GM12891 (cell line): ENCODE measurements at regions not wholly inside any gene's neighbourhood (a gene's known extent, or its start where the extent isn't known, plus 50 kb on each side); places are given as distances from the start of the nearest gene placed in this dataset.

Source experiments
- DNase-seq: peaks from one replicate; pipeline ENCODE4 v3.0.0; 2011; ENCODE audit warnings: low spot score; ENCODE audit not compliant: insufficient read length
- FAIRE-seq: peaks from 2 replicates; lab custom pipeline; 2011; peaks lifted over from hg19 to GRCh38; lab: Jason Lieb, UNC
- PAX5 ChIP-seq: IDR thresholded peaks from 2 replicates; pipeline ENCODE4 v1.6.1; 2011; ENCODE audit warnings: low read length, moderate library complexity, mild to moderate bottlenecking; ENCODE audit not compliant: insufficient read depth, severe bottlenecking
- POLR2A ChIP-seq: IDR thresholded peaks from 2 replicates; pipeline ENCODE4 v1.6.1; 2011; ENCODE audit warnings: low read depth, low read length, control low read depth
- POLR2AphosphoS5 ChIP-seq: IDR thresholded peaks from 2 replicates; pipeline ENCODE4 v1.6.1; 2011; ENCODE audit warnings: low read depth, low read length, control low read depth
- POU2F2 ChIP-seq: IDR thresholded peaks from 2 replicates; pipeline ENCODE4 v1.6.1; 2011; ENCODE audit warnings: low read depth, mild to moderate bottlenecking, control low read depth, low read length, moderate library complexity
- SPI1 ChIP-seq: IDR thresholded peaks from 2 replicates; pipeline ENCODE4 v1.6.1; 2011; ENCODE audit warnings: low read depth, low read length, control low read depth
- TAF1 ChIP-seq: IDR thresholded peaks from 2 replicates; pipeline ENCODE4 v1.6.1; 2011; ENCODE audit warnings: low read depth, low read length, control low read depth

GRCh38 chr5:31100781-31101310, 92.6 kb upstream of the CDH6 start:
- FAIRE-seq (no peak), DNase-seq (no peak)
- TF ChIP-seq POLR2A (no peak), PAX5 (no peak)

- DNase-seq, result no peak
- FAIRE-seq, result no peak
- TF ChIP-seq SPI1 (no peak), POU2F2 (no peak), TAF1 (no peak), POLR2AphosphoS5 (no peak), PAX5 (no peak), POLR2A (no peak)
Measured at GRCh38 chr5:31100047-31100575, 93.4 kb upstream of the CDH6 start.

DNA sequence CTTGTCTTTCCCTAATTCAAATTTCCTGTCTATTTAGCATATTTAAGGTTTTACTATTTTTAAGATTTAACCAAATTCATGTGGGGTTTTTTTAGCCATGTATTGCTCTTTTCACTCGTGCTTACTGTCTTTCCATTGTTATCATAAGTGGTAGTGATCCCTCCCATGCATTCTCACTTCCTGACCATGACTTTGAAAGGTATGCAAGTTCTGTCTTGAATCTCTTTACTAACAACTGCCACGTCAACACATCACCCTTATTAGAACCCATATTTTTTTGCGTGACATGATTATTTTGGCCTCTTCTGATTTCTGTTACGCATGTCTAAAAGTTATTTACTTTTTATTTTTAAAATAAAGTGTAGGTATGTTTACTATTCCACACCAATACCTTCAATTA, 94.7 kb upstream of the CDH6 start:
- TF ChIP-seq PAX5, result no peak
- no peak for TF ChIP-seq POLR2A
- TF ChIP-seq SPI1, result no peak
- no peak for TF ChIP-seq POU2F2
- no peak for TF ChIP-seq POLR2AphosphoS5
- TF ChIP-seq TAF1, result no peak
- DNase-seq (no peak), FAIRE-seq (no peak)

DNA sequence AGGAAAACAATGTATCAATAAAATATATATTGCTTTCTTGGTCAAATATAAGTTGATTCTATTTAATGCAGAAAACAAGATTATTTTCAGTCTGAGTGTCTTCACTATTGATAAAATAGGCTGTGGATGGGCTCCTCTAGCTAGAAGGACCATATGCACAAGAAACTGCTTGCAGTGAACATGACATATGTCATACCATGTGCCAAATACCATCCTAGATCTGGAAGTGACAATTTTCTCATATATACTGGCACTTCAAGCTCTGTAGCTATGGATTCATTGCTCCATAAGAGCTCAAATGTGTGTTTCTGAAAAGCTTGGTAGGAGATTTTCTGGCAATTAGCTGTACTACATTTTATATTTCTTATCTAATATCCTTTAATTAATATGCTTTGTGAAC, 95.6 kb upstream of the CDH6 start:
- FAIRE-seq, result no peak
- TF ChIP-seq TAF1, result no peak
- no peak for DNase-seq

DNA sequence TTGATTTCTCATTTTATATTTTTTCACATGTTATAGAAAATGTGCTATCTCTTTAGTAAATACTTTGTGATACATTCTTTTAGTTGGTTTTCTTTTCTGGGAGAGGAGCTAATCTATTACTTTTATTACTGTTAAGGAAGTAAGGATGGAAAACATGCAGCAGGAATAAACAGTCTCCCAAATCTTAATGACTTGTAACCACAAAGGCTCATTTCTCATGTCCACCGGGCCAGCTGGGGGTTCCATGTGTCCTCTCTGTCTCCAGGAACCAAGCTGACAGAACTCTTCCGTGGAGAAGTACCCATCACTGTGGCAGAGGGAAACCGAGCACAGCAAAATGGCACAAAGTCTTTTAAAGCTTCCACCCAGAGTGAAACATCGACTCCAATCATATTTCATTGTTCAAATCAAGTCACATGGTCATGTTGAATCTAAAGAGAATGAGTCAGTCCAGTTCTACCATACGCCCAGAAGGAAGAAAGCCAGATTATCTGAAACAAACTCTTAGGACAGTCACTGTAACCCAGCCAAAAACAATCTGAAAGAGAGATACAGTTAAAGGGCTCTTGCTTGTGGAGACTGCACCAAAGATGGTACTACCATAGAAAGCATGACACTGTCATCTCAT, 97.1 kb upstream of the CDH6 start:
- no peak for FAIRE-seq
- TF ChIP-seq POLR2AphosphoS5 (no peak), POU2F2 (no peak), SPI1 (no peak), POLR2A (no peak), TAF1 (no peak), PAX5 (no peak)
- no peak for DNase-seq

DNA sequence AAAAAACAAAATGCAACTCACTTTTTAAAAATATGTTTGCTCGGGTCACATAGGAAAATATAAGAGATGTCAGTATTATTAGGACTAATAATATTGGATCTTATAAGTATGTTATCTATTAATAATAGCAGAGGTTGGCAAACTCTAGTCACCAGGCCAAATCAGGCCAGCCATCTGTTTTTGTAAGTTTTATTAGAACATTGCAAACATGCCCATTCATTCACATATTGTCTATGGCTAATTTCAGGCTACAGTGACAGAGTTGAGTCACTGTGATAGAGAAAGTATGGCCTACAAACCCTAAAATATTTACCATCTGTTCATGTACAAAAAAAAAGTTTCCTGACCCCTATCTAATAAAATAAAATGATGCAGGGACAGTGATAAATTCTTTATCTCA, 97.7 kb upstream of the CDH6 start:
- no peak for FAIRE-seq
- TF ChIP-seq SPI1 (no peak), PAX5 (no peak)
- no peak for DNase-seq

- FAIRE-seq, result no peak
- no peak for DNase-seq
- TF ChIP-seq POLR2A, result no peak
- TF ChIP-seq TAF1, result no peak
- TF ChIP-seq POLR2AphosphoS5, result no peak
- no peak for TF ChIP-seq POU2F2
- TF ChIP-seq PAX5, result no peak
- no peak for TF ChIP-seq SPI1
Measured at GRCh38 chr5:31091501-31091900, 102.0 kb upstream of the CDH6 start.

DNA sequence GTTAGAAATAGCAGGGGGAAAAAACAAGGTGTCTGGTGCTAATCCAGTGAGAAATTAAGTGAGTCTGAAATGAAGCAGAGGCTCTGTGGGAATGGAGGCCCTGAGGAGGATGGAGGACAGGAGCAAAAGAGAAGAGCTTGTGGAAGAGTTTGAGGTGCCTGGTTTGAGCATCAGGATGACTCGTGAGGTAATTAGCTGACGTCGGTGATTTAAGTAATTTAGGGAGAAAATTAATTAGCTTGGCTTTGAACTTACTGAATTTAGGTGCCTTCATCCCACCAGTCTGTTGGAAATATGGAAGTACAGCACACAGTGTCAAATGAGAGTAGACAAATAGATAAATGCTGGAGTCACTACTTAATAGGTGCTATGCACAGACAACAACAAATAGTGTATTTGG, 103.0 kb upstream of the CDH6 start:
- no peak for DNase-seq
- TF ChIP-seq TAF1 (no peak), POLR2AphosphoS5 (no peak), PAX5 (no peak), POU2F2 (no peak), SPI1 (no peak), POLR2A (no peak)
- FAIRE-seq, result no peak

DNA sequence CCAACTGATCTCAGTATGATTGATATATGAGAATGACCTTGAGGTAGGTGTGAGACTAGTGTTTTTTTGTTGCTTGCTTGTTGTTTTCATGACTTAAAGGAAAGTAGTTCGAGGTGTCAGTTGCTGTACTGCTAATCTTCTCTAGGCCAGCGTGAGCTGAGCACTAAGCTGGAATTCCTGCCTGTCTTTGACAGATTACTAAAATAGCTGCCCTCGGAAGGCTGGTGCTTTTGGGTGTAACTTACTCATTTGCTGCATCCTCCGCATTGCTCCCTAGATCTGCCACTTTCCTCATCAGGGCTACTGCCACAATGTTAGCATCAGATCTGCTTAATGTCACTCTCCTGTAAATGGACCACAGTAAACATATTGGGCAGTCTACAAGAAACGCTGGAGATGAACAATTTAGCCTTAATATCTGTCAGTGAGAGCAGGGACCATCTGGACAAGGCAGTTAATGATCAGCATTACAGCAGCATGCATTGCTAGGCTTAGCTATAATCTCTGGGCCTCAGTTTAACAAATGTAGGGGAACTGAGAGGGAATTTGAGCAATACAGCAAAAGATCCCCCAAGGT, 106.6 kb upstream of the CDH6 start:
- TF ChIP-seq POU2F2, result no peak
- FAIRE-seq (no peak), DNase-seq (no peak)

DNA sequence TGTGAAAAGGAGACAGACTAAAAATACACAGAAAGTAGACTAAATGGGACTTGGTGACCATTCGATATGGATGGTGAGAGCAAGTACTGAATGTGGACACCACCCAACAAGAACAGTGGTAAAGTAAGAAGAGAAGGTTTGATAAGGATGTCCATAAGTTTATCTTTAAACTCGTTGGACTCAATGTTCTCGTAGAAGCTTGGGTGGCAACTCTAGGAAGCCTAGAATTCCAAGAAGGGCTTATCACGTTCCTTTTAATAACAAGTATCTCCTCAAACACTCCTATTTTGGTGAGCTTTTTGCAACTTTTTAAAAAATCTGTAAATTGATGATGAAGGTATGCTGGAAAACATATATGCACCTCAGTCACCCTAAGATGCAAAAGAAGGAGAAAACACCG, 108.6 kb upstream of the CDH6 start:
- TF ChIP-seq POU2F2, result no peak
- no peak for TF ChIP-seq TAF1
- no peak for DNase-seq
- no peak for FAIRE-seq
